ENCODE measurements at regions not wholly inside any gene's neighbourhood (a gene's known extent, or its start where the extent isn't known, plus 50 kb on each side); places are given as distances from the start of the nearest gene placed in this dataset.

- TF ChIP-seq POLR2AphosphoS5 (IDR thresholded peaks at IDR 0.05) (no peak), EP300 (IDR thresholded peaks at IDR 0.05) (no peak), CTCF (IDR thresholded peaks at IDR 0.05) (no peak), POLR2A (IDR thresholded peaks at IDR 0.05) (no peak)
- no peak for DNase-seq (ENCODE audit: low spot score in 2 of 2)
- WGBS, result 80% methylated on average over 1 of the region's 1 CpG
- Histone ChIP-seq H3K27me3 (no peaks in the 10 kb centered on the region), H3K27ac (no peak overlapping the region), H3K4me3 (no peak overlapping the region), H3K4me1 (no peaks in the 10 kb centered on the region), H3K36me3 (no peaks in the 10 kb centered on the region), H3K9me3 (no peaks in the 10 kb centered on the region)
Measured at GRCh38 chr9:85416715-85417114, 325.0 kb downstream of the AGTPBP1 start.

- no peak for DNase-seq (ENCODE audit: low spot score in 2 of 2)
- Histone ChIP-seq H3K27ac (no peak overlapping the region), H3K4me3 (no peak overlapping the region), H3K27me3 (no peaks in the 10 kb centered on the region), H3K9me3 (no peaks in the 10 kb centered on the region), H3K36me3 (no peaks in the 10 kb centered on the region), H3K4me1 (no peaks in the 10 kb centered on the region)
- 56% methylated on average over 5 of the region's 5 CpGs for WGBS
- TF ChIP-seq POLR2A (IDR thresholded peaks at IDR 0.05) (no peak), EP300 (IDR thresholded peaks at IDR 0.05) (no peak), CTCF (IDR thresholded peaks at IDR 0.05) (no peak), POLR2AphosphoS5 (IDR thresholded peaks at IDR 0.05) (no peak)
Measured at GRCh38 chr9:85414390-85414789, 327.4 kb downstream of the AGTPBP1 start.

GRCh38 chr9:85408494-85408893 lies 333.3 kb downstream of the AGTPBP1 start:
- 81% methylated on average over 4 of the region's 5 CpGs for WGBS
- Histone ChIP-seq H3K4me3 (no peak overlapping the region), H3K27me3 (no peaks in the 10 kb centered on the region), H3K9me3 (no peaks in the 10 kb centered on the region), H3K27ac (no peak overlapping the region), H3K4me1 (no peaks in the 10 kb centered on the region), H3K36me3 (no peaks in the 10 kb centered on the region)
- TF ChIP-seq POLR2A (IDR thresholded peaks at IDR 0.05) (no peak), EP300 (IDR thresholded peaks at IDR 0.05) (no peak), CTCF (IDR thresholded peaks at IDR 0.05) (no peak), POLR2AphosphoS5 (IDR thresholded peaks at IDR 0.05) (no peak)
- DNase-seq (ENCODE audit: low spot score in 2 of 2), result no peak

GRCh38 chr9:85405566-85405950 lies 336.2 kb downstream of the AGTPBP1 start:
- no peak for TF ChIP-seq POLR2A (IDR thresholded peaks at IDR 0.05)
- TF ChIP-seq CTCF (IDR thresholded peaks at IDR 0.05), result no peak
- TF ChIP-seq POLR2AphosphoS5 (IDR thresholded peaks at IDR 0.05), result no peak
- no peak for TF ChIP-seq EP300 (IDR thresholded peaks at IDR 0.05)
- H3K27me3 ChIP-seq, result no peaks in the 10 kb centered on the region
- no peaks in the 10 kb centered on the region for H3K4me1 ChIP-seq
- DNase-seq (ENCODE audit: low spot score in 2 of 2), result no peak
- 69% methylated on average over 6 of the region's 6 CpGs for WGBS
- no peaks in the 10 kb centered on the region for H3K36me3 ChIP-seq
- no peaks in the 10 kb centered on the region for H3K9me3 ChIP-seq
- no peak overlapping the region for H3K4me3 ChIP-seq
- no peak overlapping the region for H3K27ac ChIP-seq

- Histone ChIP-seq H3K27me3 (no peaks in the 10 kb centered on the region), H3K4me1 (no peaks in the 10 kb centered on the region), H3K36me3 (no peaks in the 10 kb centered on the region), H3K27ac (no peak overlapping the region), H3K9me3 (no peaks in the 10 kb centered on the region), H3K4me3 (no peak overlapping the region)
- TF ChIP-seq EP300 (IDR thresholded peaks at IDR 0.05), result no peak
- no peak for TF ChIP-seq POLR2A (IDR thresholded peaks at IDR 0.05)
- no peak for TF ChIP-seq POLR2AphosphoS5 (IDR thresholded peaks at IDR 0.05)
- TF ChIP-seq CTCF (IDR thresholded peaks at IDR 0.05), result no peak
- DNase-seq (ENCODE audit: low spot score in 2 of 2), result no peak
- WGBS, result 70% methylated on average over 3 of the region's 3 CpGs
Measured at GRCh38 chr9:85404911-85405565, 336.7 kb downstream of the AGTPBP1 start.
